ENCODE measurements at regions not wholly inside any gene's neighbourhood (a gene's known extent, or its start where the extent isn't known, plus 50 kb on each side); places are given as distances from the start of the nearest gene placed in this dataset.

GRCh38 chr3:148044151-148044550 lies 635.0 kb downstream of the ZIC1 start:
- FAIRE-seq: no peak
- Histone ChIP-seq H3K27ac (ENCODE audit: low read depth in 2 of 2, low read length in 2 of 2) (no peak overlapping the region), H3K4me3 (ENCODE audit: low read length in 3 of 3) (no peak overlapping the region), H3K9ac (ENCODE audit: low read length in 3 of 3) (no peak overlapping the region), H3K36me3 (ENCODE audit: control insufficient read depth in 2 of 3, insufficient read depth in 3 of 3, low read length in 3 of 3) (no peaks in the 10 kb centered on the region), H3K27me3 (ENCODE audit: control insufficient read depth, insufficient read depth, low read length) (no peaks in the 10 kb centered on the region), H3K9me3 (ENCODE audit: control insufficient read depth in 2 of 3, insufficient read depth in 1 of 3, low read length in 3 of 3) (no peaks in the 10 kb centered on the region), H3K4me1 (ENCODE audit: control insufficient read depth in 2 of 3, insufficient read depth in 2 of 3, low read depth in 1 of 3, low read length in 3 of 3) (no peaks in the 10 kb centered on the region)
- peak in 1 of 5 donors; percentile 15 for DNase-seq
- no peak for TF ChIP-seq CTCF (IDR thresholded peaks at IDR 0.05; ENCODE audit: borderline replicate concordance, extremely low read depth, insufficient read depth)
- intact Hi-C loops (cut with DNase I): no loop called here

- no peaks in the 10 kb centered on the region for H3K36me3 ChIP-seq (ENCODE audit: control insufficient read depth in 2 of 3, insufficient read depth in 3 of 3, low read length in 3 of 3)
- no peaks in the 10 kb centered on the region for H3K9me3 ChIP-seq (ENCODE audit: control insufficient read depth in 2 of 3, insufficient read depth in 1 of 3, low read length in 3 of 3)
- no peak overlapping the region for H3K27ac ChIP-seq (ENCODE audit: low read depth in 2 of 2, low read length in 2 of 2)
- no peaks in the 10 kb centered on the region for H3K4me1 ChIP-seq (ENCODE audit: control insufficient read depth in 2 of 3, insufficient read depth in 2 of 3, low read depth in 1 of 3, low read length in 3 of 3)
- FAIRE-seq (no peak), DNase-seq (no peak)
- H3K4me3 ChIP-seq (ENCODE audit: low read length in 3 of 3): no peak overlapping the region
- H3K9ac ChIP-seq (ENCODE audit: low read length in 3 of 3): no peak overlapping the region
- no peak for TF ChIP-seq CTCF (IDR thresholded peaks at IDR 0.05; ENCODE audit: borderline replicate concordance, extremely low read depth, insufficient read depth)
- no peaks in the 10 kb centered on the region for H3K27me3 ChIP-seq (ENCODE audit: control insufficient read depth, insufficient read depth, low read length)
- intact Hi-C loops (cut with DNase I): no loop called here
Measured at GRCh38 chr3:148054999-148055398, 642.7 kb upstream of the AGTR1 start.

GRCh38 chr3:148062590-148062989 lies 635.1 kb upstream of the AGTR1 start:
- Histone ChIP-seq H3K9me3 (ENCODE audit: control insufficient read depth in 2 of 3, insufficient read depth in 1 of 3, low read length in 3 of 3) (no peaks in the 10 kb centered on the region), H3K9ac (ENCODE audit: low read length in 3 of 3) (no peak overlapping the region), H3K4me3 (ENCODE audit: low read length in 3 of 3) (no peak overlapping the region), H3K27ac (ENCODE audit: low read depth in 2 of 2, low read length in 2 of 2) (no peak overlapping the region), H3K36me3 (ENCODE audit: control insufficient read depth in 2 of 3, insufficient read depth in 3 of 3, low read length in 3 of 3) (no peaks in the 10 kb centered on the region), H3K27me3 (ENCODE audit: control insufficient read depth, insufficient read depth, low read length) (no peaks in the 10 kb centered on the region), H3K4me1 (ENCODE audit: control insufficient read depth in 2 of 3, insufficient read depth in 2 of 3, low read depth in 1 of 3, low read length in 3 of 3) (no peaks in the 10 kb centered on the region)
- TF ChIP-seq CTCF (IDR thresholded peaks at IDR 0.05; ENCODE audit: borderline replicate concordance, extremely low read depth, insufficient read depth): no peak
- no peak for DNase-seq
- no peak for FAIRE-seq
- intact Hi-C loops (cut with DNase I): no loop called here

- Histone ChIP-seq H3K27me3 (ENCODE audit: control insufficient read depth, insufficient read depth, low read length) (no peaks in the 10 kb centered on the region), H3K4me3 (ENCODE audit: low read length in 3 of 3) (no peak overlapping the region), H3K4me1 (ENCODE audit: control insufficient read depth in 2 of 3, insufficient read depth in 2 of 3, low read depth in 1 of 3, low read length in 3 of 3) (no peaks in the 10 kb centered on the region), H3K36me3 (ENCODE audit: control insufficient read depth in 2 of 3, insufficient read depth in 3 of 3, low read length in 3 of 3) (no peaks in the 10 kb centered on the region), H3K27ac (ENCODE audit: low read depth in 2 of 2, low read length in 2 of 2) (no peak overlapping the region), H3K9me3 (ENCODE audit: control insufficient read depth in 2 of 3, insufficient read depth in 1 of 3, low read length in 3 of 3) (no peaks in the 10 kb centered on the region), H3K9ac (ENCODE audit: low read length in 3 of 3) (no peak overlapping the region)
- no peak for TF ChIP-seq CTCF (IDR thresholded peaks at IDR 0.05; ENCODE audit: borderline replicate concordance, extremely low read depth, insufficient read depth)
- DNase-seq (no peak), FAIRE-seq (no peak)
- intact Hi-C loops (cut with DNase I): no loop called here
Measured at GRCh38 chr3:148066802-148067201, 630.9 kb upstream of the AGTR1 start.
